ENCODE measurements at regions not wholly inside any gene's neighbourhood (a gene's known extent, or its start where the extent isn't known, plus 50 kb on each side); places are given as distances from the start of the nearest gene placed in this dataset.

DNA sequence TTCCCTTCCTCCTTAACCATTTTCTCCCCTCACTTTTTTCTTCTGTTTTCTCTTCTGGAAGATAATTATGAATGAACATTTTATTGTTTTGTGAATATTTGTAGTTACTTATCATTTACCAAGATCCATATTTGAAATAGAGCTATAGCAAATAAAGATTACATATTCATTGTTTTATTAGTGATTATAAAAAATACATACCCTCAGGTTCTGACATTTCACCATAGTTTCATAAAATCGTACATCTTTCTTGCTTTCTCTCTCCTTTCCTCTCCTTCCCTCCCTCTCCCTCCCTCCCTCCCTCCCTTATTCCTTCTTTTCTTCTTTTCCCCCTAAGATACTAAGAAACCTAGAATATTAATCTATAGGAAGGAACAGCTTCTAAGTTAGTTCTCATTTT, 410.9 kb upstream of the GOLIM4 start:
- TF ChIP-seq, protein P1, sequence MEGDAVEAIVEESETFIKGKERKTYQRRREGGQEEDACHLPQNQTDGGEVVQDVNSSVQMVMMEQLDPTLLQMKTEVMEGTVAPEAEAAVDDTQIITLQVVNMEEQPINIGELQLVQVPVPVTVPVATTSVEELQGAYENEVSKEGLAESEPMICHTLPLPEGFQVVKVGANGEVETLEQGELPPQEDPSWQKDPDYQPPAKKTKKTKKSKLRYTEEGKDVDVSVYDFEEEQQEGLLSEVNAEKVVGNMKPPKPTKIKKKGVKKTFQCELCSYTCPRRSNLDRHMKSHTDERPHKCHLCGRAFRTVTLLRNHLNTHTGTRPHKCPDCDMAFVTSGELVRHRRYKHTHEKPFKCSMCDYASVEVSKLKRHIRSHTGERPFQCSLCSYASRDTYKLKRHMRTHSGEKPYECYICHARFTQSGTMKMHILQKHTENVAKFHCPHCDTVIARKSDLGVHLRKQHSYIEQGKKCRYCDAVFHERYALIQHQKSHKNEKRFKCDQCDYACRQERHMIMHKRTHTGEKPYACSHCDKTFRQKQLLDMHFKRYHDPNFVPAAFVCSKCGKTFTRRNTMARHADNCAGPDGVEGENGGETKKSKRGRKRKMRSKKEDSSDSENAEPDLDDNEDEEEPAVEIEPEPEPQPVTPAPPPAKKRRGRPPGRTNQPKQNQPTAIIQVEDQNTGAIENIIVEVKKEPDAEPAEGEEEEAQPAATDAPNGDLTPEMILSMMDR (IDR thresholded peaks at IDR 0.05; ENCODE audit: insufficient read depth, low read depth, low read length): no peak
- no peak overlapping the region for H3K4me3 ChIP-seq (ENCODE audit: low read depth, low read length)
- no peak for DNase-seq (ENCODE audit: low read depth)

- TF ChIP-seq, protein P1 (IDR thresholded peaks at IDR 0.05; ENCODE audit: insufficient read depth, low read depth, low read length): no peak
- no peak for DNase-seq (ENCODE audit: low read depth)
- H3K4me3 ChIP-seq (ENCODE audit: low read depth, low read length): no peak overlapping the region
Measured at GRCh38 chr3:168501570-168501969, 405.8 kb upstream of the GOLIM4 start.

DNA sequence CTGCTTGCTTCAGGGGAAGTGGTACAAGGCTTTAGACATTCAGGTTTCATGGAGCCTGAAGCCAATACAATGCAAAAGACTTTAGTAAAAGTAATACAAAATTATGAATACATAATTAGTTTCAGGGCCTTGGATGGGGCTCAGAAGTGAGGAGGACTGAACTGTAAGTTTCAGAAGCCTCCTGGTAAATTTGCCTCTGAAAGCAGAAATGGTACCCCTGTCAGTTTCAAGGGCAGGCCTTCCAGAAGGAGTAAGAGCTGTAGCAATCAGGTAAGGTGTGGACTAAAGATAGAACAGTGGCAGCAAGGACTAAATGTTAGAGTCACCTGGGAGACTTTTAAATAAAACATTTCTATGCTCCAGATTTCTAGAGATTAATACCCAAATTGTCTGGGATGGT, 402.5 kb upstream of the GOLIM4 start:
- TF ChIP-seq, protein P1 (IDR thresholded peaks at IDR 0.05; ENCODE audit: insufficient read depth, low read depth, low read length): no peak
- no peak for DNase-seq (ENCODE audit: low read depth)
- no peak overlapping the region for H3K4me3 ChIP-seq (ENCODE audit: low read depth, low read length)

DNA sequence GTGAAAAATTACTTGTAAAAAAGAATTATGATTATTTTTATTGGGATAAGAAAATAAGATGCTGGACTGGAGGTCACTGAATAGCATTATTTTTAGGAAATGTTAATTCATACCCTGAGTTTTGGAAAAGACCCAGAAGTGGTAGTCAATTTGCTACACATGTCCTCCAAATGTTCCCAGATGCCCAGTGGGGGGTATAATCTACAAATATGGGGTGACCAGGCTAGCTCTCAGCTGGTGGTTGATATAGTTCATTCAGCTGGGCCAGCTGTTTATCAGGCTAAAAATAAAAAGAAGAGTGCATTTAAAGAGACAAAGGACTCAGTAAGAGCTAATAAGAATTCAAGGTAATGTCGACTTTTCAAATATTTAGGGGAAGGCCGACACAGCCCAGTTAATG, 402.0 kb upstream of the GOLIM4 start:
- TF ChIP-seq, protein P1 (IDR thresholded peaks at IDR 0.05; ENCODE audit: insufficient read depth, low read depth, low read length): no peak
- no peak for DNase-seq (ENCODE audit: low read depth)
- H3K4me3 ChIP-seq (ENCODE audit: low read depth, low read length): no peak overlapping the region

DNA sequence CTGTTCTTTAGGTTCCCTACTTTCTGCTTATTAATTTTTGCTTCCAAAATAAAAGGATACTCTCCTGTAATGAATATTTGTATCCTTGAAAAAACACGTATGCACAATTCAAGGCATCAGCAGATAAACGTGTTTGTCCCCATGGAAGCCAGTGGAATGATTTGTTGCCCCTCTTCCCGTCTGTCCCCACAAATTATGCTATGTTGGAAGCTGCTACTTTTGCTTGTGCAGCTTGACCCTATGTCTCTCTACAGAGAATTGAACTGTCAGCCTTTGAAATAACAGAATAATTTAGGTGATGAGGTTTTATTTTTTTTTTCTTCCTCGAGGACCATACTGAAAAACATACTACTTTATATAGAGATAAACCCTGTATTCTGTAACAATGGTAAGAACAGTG, 401.5 kb upstream of the GOLIM4 start:
- no peak overlapping the region for H3K4me3 ChIP-seq (ENCODE audit: low read depth, low read length)
- no peak for DNase-seq (ENCODE audit: low read depth)
- TF ChIP-seq, protein P1 (IDR thresholded peaks at IDR 0.05; ENCODE audit: insufficient read depth, low read depth, low read length): no peak

- no peak for DNase-seq (ENCODE audit: low read depth)
- no peak overlapping the region for H3K4me3 ChIP-seq (ENCODE audit: low read depth, low read length)
- TF ChIP-seq, protein P1 (IDR thresholded peaks at IDR 0.05; ENCODE audit: insufficient read depth, low read depth, low read length): no peak
Measured at GRCh38 chr3:168495932-168496331, 400.2 kb upstream of the GOLIM4 start.

- DNase-seq (ENCODE audit: low read depth): no peak
- no peak overlapping the region for H3K4me3 ChIP-seq (ENCODE audit: low read depth, low read length)
- TF ChIP-seq, protein P1 (IDR thresholded peaks at IDR 0.05; ENCODE audit: insufficient read depth, low read depth, low read length): no peak
Measured at GRCh38 chr3:168495270-168495669, 399.5 kb upstream of the GOLIM4 start.

All from fibroblast of villous mesenchyme (primary cell).